H1 (cell line): ENCODE measurements at regions not wholly inside any gene's neighbourhood (a gene's known extent, or its start where the extent isn't known, plus 50 kb on each side); places are given as distances from the start of the nearest gene placed in this dataset.

Source experiments
- CTCF ChIA-PET: fragments of 300-600 bp; sonication (Branson Sonifier 250); formaldehyde crosslinking; loops from one replicate; lab custom pipeline; 2021; ENCODE audit not compliant: partially characterized antibody; lab: Charles Lee
- POLR2A ChIA-PET: fragments of 300-600 bp; sonication (Branson Sonifier 250); formaldehyde crosslinking; loops from one replicate; lab custom pipeline; 2021; ENCODE audit warnings: inconsistent platforms; ENCODE audit not compliant: partially characterized antibody; lab: Charles Lee
- DNase-seq, 2 experiments: peaks; one replicate each; pipeline versions ENCODE4 v3.0.0 to v3.0.0-alpha.2; 2010 to 2022; ENCODE audit warnings: low spot score in 2 of 2, low read depth in 1 of 2, mixed read lengths in 1 of 2
- FAIRE-seq: peaks from 2 replicates; lab custom pipeline; 2011; peaks lifted over from hg19 to GRCh38; lab: Jason Lieb, UNC
- H2AFZ ChIP-seq: 2 replicates; pipeline ENCODE4 v1.8.1; 2012; ENCODE audit warnings: low read length, inconsistent platforms
- H2AK5ac ChIP-seq: 2 replicates; pipeline ENCODE4 v1.6.1; 2013; ENCODE audit warnings: low read depth, low read length
- H2BK120ac ChIP-seq: replicated peaks from 2 replicates; pipeline ENCODE3; 2013; ENCODE audit warnings: low read depth, low read length, inconsistent platforms
- H2BK12ac ChIP-seq: 2 replicates; pipeline ENCODE4 v1.6.1; 2013; ENCODE audit warnings: low read depth, low read length
- H2BK15ac ChIP-seq: 2 replicates; pipeline ENCODE4 v1.6.1; 2013; ENCODE audit warnings: low read length
- H2BK20ac ChIP-seq: 2 replicates; pipeline ENCODE4 v1.6.1; 2013; ENCODE audit warnings: low read length
- H2BK5ac ChIP-seq: 2 replicates; pipeline ENCODE4 v1.6.1; 2013; ENCODE audit warnings: low read depth, low read length
- H3K14ac ChIP-seq: 2 replicates; pipeline ENCODE4 v1.6.1; 2013; ENCODE audit warnings: inconsistent platforms; ENCODE audit not compliant: insufficient read length
- H3K18ac ChIP-seq: 2 replicates; pipeline ENCODE4 v1.6.1; 2013; ENCODE audit warnings: low read length; ENCODE audit errors: extremely low read depth
- H3K23ac ChIP-seq: 2 replicates; pipeline ENCODE4 v1.6.1; 2013; ENCODE audit warnings: inconsistent platforms; ENCODE audit not compliant: insufficient read length
- H3K23me2 ChIP-seq: 2 replicates; pipeline ENCODE4 v1.6.1; 2013; ENCODE audit warnings: low read depth, low read length
- H3K27ac ChIP-seq: 2 replicates; pipeline ENCODE4 v1.6.1; 2011; ENCODE audit warnings: low read depth, low read length, inconsistent platforms
- H3K27me3 ChIP-seq, 4 experiments: replicated peaks in 1 of 4; 1 replicate in 1 of 4; 2 replicates in 3 of 4; pipeline versions ENCODE4 v1.6.1 to v1.8.1; 2011 to 2013; ENCODE audit warnings: low read length in 3 of 4, mild to moderate bottlenecking in 3 of 4, inconsistent platforms in 2 of 4, mixed read lengths in 2 of 4, moderate library complexity in 1 of 4; ENCODE audit not compliant: control insufficient read depth in 3 of 4, insufficient read depth in 3 of 4; ENCODE audit errors: extremely low read depth in 1 of 4
- H3K36me3 ChIP-seq, 4 experiments: 2 replicates each; pipeline versions ENCODE4 v1.6.1 to v1.8.1; 2011 to 2013; ENCODE audit warnings: mild to moderate bottlenecking in 4 of 4, low read length in 3 of 4, moderate library complexity in 2 of 4, control low read depth in 1 of 4, inconsistent platforms in 1 of 4; ENCODE audit not compliant: insufficient read depth in 4 of 4, control insufficient read depth in 2 of 4
- H3K4ac ChIP-seq: replicated peaks from 2 replicates; pipeline ENCODE3; 2013; ENCODE audit warnings: low read length, low read depth, mixed read lengths, inconsistent platforms; ENCODE audit not compliant: insufficient read length
- H3K4me1 ChIP-seq, 4 experiments: replicated peaks in 1 of 4; 1 replicate in 1 of 4; 2 replicates in 3 of 4; pipeline versions ENCODE4 v1.6.1 to v1.8.1; 2011 to 2013; ENCODE audit warnings: low read length in 3 of 4, inconsistent platforms in 2 of 4, mixed read lengths in 1 of 4; ENCODE audit not compliant: insufficient read depth in 4 of 4, control insufficient read depth in 3 of 4
- H3K4me2 ChIP-seq, 2 experiments: 2 replicates each; pipeline versions ENCODE4 v1.6.1 to v1.8.1; 2011 to 2013; ENCODE audit warnings: low read depth in 2 of 2, low read length in 2 of 2, control low read depth in 1 of 2, inconsistent platforms in 1 of 2, mild to moderate bottlenecking in 1 of 2; ENCODE audit not compliant: insufficient read depth in 1 of 2
- H3K4me3 ChIP-seq, 4 experiments: fragments of 200-600, 300-600 bp in 1 of 4; sonication (generic), shearing (Covaris generic), sonication (Bioruptor Twin) in 1 of 4; 2 replicates each; pipeline versions ENCODE4 v1.5.1 to v1.8.1; 2011 to 2016; ENCODE audit warnings: low read length in 4 of 4, low read depth in 3 of 4, control low read depth in 2 of 4, inconsistent platforms in 2 of 4, mild to moderate bottlenecking in 2 of 4, mixed read lengths in 1 of 4, moderate library complexity in 1 of 4; ENCODE audit not compliant: insufficient read depth in 2 of 4; ENCODE audit errors: extremely low read depth in 1 of 4
- H3K56ac ChIP-seq: replicated peaks from 2 replicates; pipeline ENCODE3; 2013; ENCODE audit warnings: low read depth, mild to moderate bottlenecking, mixed read lengths, low read length, inconsistent platforms; ENCODE audit not compliant: insufficient read length
- H3K79me1 ChIP-seq: 2 replicates; pipeline ENCODE4 v1.6.1; 2013; ENCODE audit warnings: low read depth, low read length, control low read depth
- H3K79me2 ChIP-seq, 2 experiments: 2 replicates each; pipeline versions ENCODE4 v1.6.1 to v1.8.1; 2012 to 2013; ENCODE audit warnings: low read length in 2 of 2, mild to moderate bottlenecking in 2 of 2, inconsistent platforms in 1 of 2; ENCODE audit not compliant: insufficient read depth in 2 of 2, control insufficient read depth in 1 of 2
- H3K9ac ChIP-seq, 4 experiments: replicated peaks in 1 of 4; 1 replicate in 1 of 4; 2 replicates in 3 of 4; pipeline versions ENCODE4 v1.6.1 to v1.8.1; 2011 to 2013; ENCODE audit warnings: low read depth in 3 of 4, low read length in 3 of 4, control low read depth in 2 of 4, mild to moderate bottlenecking in 2 of 4, moderate library complexity in 2 of 4, inconsistent platforms in 1 of 4; ENCODE audit errors: extremely low read depth in 1 of 4
- H3K9me3 ChIP-seq, 2 experiments: 2 replicates each; pipeline versions ENCODE4 v1.6.1 to v1.8.1; 2012 to 2013; ENCODE audit warnings: mild to moderate bottlenecking in 2 of 2, moderate library complexity in 2 of 2, control low read depth in 1 of 2, inconsistent platforms in 1 of 2, low read depth in 1 of 2, low read length in 1 of 2, mixed read lengths in 1 of 2; ENCODE audit not compliant: insufficient read depth in 2 of 2
- H4K20me1 ChIP-seq, 2 experiments: replicated peaks in 1 of 2; 2 replicates each; pipeline versions ENCODE3 to v1.8.1; 2011 to 2013; ENCODE audit warnings: inconsistent platforms in 2 of 2, low read length in 2 of 2, mild to moderate bottlenecking in 1 of 2; ENCODE audit not compliant: insufficient read depth in 2 of 2, control insufficient read depth in 1 of 2
- H4K5ac ChIP-seq: 2 replicates; pipeline ENCODE4 v1.6.1; 2013; ENCODE audit warnings: low read length, low read depth, mixed read lengths, inconsistent platforms; ENCODE audit not compliant: insufficient read length
- H4K8ac ChIP-seq: 2 replicates; pipeline ENCODE4 v1.8.0; 2013; ENCODE audit warnings: mild to moderate bottlenecking, moderate library complexity, low read length, inconsistent platforms; ENCODE audit not compliant: insufficient read depth; ENCODE audit errors: extremely low read depth
- H4K91ac ChIP-seq: replicated peaks from 2 replicates; pipeline ENCODE3; 2013; ENCODE audit warnings: low read length, mixed read lengths, inconsistent platforms; ENCODE audit not compliant: insufficient read length
- CTBP2 ChIP-seq: IDR thresholded peaks from 2 replicates; pipeline ENCODE4 v1.7.0; 2011; ENCODE audit warnings: borderline replicate concordance, mild to moderate bottlenecking, moderate library complexity, mixed read lengths, low read length; ENCODE audit not compliant: insufficient read depth, insufficient read length
- POLR2AphosphoS5 ChIP-seq: IDR thresholded peaks from 2 replicates; pipeline ENCODE4 v1.6.1; 2011; ENCODE audit warnings: low read depth, low read length
- RBBP5 ChIP-seq: IDR thresholded peaks from 2 replicates; pipeline ENCODE4 v1.7.1; 2012; ENCODE audit warnings: low read depth, mild to moderate bottlenecking, inconsistent platforms, low read length, moderate library complexity, borderline replicate concordance
- RFX5 ChIP-seq: IDR thresholded peaks from 2 replicates; pipeline ENCODE4 v1.6.1; 2011; ENCODE audit warnings: low read depth, low read length, improper control_type of control experiment, borderline replicate concordance
- RNF2 ChIP-seq: fragments of 200-900, 300-1000 bp; sonication (generic); IDR thresholded peaks from 2 replicates; pipeline ENCODE4 v1.7.1; 2016; ENCODE audit warnings: borderline replicate concordance, low read depth, mild to moderate bottlenecking, antibody characterized with exemption, low read length; ENCODE audit not compliant: poor library complexity, severe bottlenecking; ENCODE audit errors: missing control alignments
- SIX5 ChIP-seq: IDR thresholded peaks from 2 replicates; pipeline ENCODE4 v1.6.1; 2011; ENCODE audit warnings: mild to moderate bottlenecking, low read depth, low read length
- SRF ChIP-seq: IDR thresholded peaks from 2 replicates; pipeline ENCODE4 v1.6.1; 2011; ENCODE audit warnings: mild to moderate bottlenecking, low read depth, low read length, moderate library complexity
- TBP ChIP-seq: IDR thresholded peaks from 2 replicates; pipeline ENCODE4 v1.6.1; 2011; ENCODE audit warnings: low read depth, low read length, improper control_type of control experiment
- TCF12 ChIP-seq: IDR thresholded peaks from 2 replicates; pipeline ENCODE4 v1.6.1; 2011; ENCODE audit warnings: low read depth, mild to moderate bottlenecking, low read length
- TEAD4 ChIP-seq: IDR thresholded peaks from 2 replicates; pipeline ENCODE4 v1.6.1; 2012; ENCODE audit warnings: low read depth, low read length, inconsistent platforms, mixed read lengths
- WGBS, 2 experiments: shearing (Covaris generic) in 1 of 2; methylation state at CpG; one replicate each; pipeline versions ENCODE4 v1.1.6 to v1.1.7; 2013 to 2015; ENCODE audit warnings: low lambda C conversion rate in 2 of 2, mixed read lengths in 2 of 2, inconsistent platforms in 1 of 2, low coverage in 1 of 2, missing lambda C conversion rate in 1 of 2; ENCODE audit not compliant: insufficient replicate concordance in 2 of 2, insufficient coverage in 1 of 2, insufficient read length in 1 of 2; ENCODE audit errors: extremely low coverage in 1 of 2, missing lambda C conversion rate in 1 of 2; 5-methylcytosine and 5-hydroxymethylcytosine counted together
- TF ChIP-seq, protein P1 (sequence below): IDR thresholded peaks from 2 replicates; pipeline ENCODE4 v1.6.1; 2011; ENCODE audit warnings: low read length, improper control_type of control experiment

DNA sequence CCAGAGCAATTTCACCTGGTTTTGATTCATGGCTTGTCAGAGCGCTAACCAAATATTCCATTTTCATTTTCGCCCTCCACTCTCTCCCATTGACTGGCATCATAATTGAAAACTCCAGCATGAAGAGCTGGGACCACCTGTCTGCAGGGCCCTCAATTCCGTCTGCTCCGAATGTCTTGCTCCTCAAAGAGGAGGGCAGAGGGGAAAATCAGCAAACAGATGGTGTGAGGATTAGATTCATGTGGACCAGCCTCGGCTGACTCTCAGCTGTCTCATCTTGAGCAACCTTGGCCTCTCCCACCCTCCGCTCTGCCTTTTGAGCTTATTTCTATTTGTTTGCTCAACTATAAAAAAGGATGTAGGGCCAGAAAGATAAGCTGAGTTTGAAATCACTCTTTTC is 512.2 kb upstream of the PPP2R3A start:
- Histone ChIP-seq H2BK15ac (no peak overlapping the region), H4K91ac (no peak overlapping the region), H4K20me1 (no peaks in the 10 kb centered on the region), H4K8ac (no peak overlapping the region), H2BK120ac (no peak overlapping the region), H3K18ac (no peak overlapping the region), H4K5ac (no peak overlapping the region), H3K14ac (no peak overlapping the region), H2BK5ac (no peak overlapping the region), H2BK20ac (no peak overlapping the region), H3K27me3 (no peaks in the 10 kb centered on the region), H3K4me1 (peaks cover 0 to 5% (median 4%) of the 10 kb centered on the region in 4 experiments; a peak in 3 of 7 replicates), H2BK12ac (no peak overlapping the region), H3K36me3 (no peaks in the 10 kb centered on the region), H3K4me2 (no peak overlapping the region), H3K27ac (no peak overlapping the region), H3K4ac (no peak overlapping the region), H2AK5ac (no peak overlapping the region), H3K9ac (no peak overlapping the region), H3K23me2 (no peaks in the 10 kb centered on the region), H3K9me3 (peaks cover 3 to 6% of the 10 kb centered on the region in 2 experiments; a peak in 2 of 4 replicates), H3K56ac (no peak overlapping the region), H3K4me3 (no peak overlapping the region), H3K79me2 (no peaks in the 10 kb centered on the region), H2AFZ (no peak overlapping the region), H3K23ac (no peak overlapping the region), H3K79me1 (no peaks in the 10 kb centered on the region)
- 95% methylated on average over 6 of the region's 6 CpGs; no CpG with 5 or more reads in 1 of the 2 experiments for WGBS, 2 experiments
- FAIRE-seq (no peak), DNase-seq (no peak)
- ChIA-PET CTCF (interaction anchor here (0.7 to 2.0 kb wide), 6 partner anchors 11 to 659 kb away, joined by 3 to 4 read pairs (median 3); partner anchors contain the start of gene EPHB1), POLR2A (no interaction called here)
- TF ChIP-seq RFX5, result no peak
- TF ChIP-seq, protein P1, sequence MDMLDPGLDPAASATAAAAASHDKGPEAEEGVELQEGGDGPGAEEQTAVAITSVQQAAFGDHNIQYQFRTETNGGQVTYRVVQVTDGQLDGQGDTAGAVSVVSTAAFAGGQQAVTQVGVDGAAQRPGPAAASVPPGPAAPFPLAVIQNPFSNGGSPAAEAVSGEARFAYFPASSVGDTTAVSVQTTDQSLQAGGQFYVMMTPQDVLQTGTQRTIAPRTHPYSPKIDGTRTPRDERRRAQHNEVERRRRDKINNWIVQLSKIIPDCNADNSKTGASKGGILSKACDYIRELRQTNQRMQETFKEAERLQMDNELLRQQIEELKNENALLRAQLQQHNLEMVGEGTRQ, result no peak
- no peak for TF ChIP-seq RBBP5
- TF ChIP-seq RNF2, result no peak
- TF ChIP-seq TBP, result no peak
- TF ChIP-seq SIX5, result no peak
- TF ChIP-seq CTBP2, result no peak
- TF ChIP-seq TCF12, result no peak
- TF ChIP-seq POLR2AphosphoS5, result no peak
- TF ChIP-seq SRF, result no peak
- TF ChIP-seq TEAD4, result no peak
